ENCODE measurements at regions not wholly inside any gene's neighbourhood (a gene's known extent, or its start where the extent isn't known, plus 50 kb on each side); places are given as distances from the start of the nearest gene placed in this dataset.

DNA sequence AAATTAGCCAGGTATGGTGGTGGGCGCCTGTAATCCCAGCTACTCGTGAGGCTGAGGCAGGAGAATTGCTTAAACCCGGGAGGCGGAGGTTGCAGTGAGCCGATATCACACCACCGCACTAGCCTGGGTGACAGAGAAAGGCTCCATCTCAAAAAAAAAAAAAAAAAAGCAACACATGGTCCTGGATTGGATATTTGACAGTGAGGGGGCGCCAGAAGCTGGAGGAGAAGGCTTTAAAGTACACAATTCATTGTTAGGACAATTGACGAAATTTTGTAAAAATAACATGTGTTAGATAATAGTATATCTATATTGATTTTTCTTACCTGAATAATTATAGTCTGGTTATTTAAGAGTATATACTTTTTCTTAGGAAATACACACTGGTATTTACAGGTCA is 50.2 kb upstream of the USP25 start (continued):
- TF ChIP-seq ZNF605 (CRISPR knock-in tag; IDR thresholded peaks at IDR 0.05) (no peak), STAG1 (CRISPR knock-in tag; IDR thresholded peaks at IDR 0.05) (peak; percentile 28; the same call in 1 of the 2 replicates), ZNF337 (CRISPR knock-in tag; IDR thresholded peaks at IDR 0.05; ENCODE audit: borderline replicate concordance, low read depth) (no peak), RAD21 (CRISPR knock-in tag; IDR thresholded peaks at IDR 0.05) (no peak), RBM39 (IDR thresholded peaks at IDR 0.05; ENCODE audit: low read depth, low read length, poor library complexity, severe bottlenecking) (no peak)

Small RNAs in the stretch of these regions (small RNA-seq; reads per million reads assigned to genes)
- gene AF246928.1 (ENCODE audit: insufficient read depth in 2 of 3, insufficient read length in 3 of 3, low read depth in 2 of 3, low replicate concordance in 1 of 3) = 0 reads per million in 3 experiments
- 0 reads per million in 3 experiments for gene CYCSP42 (ENCODE audit: insufficient read depth in 2 of 3, insufficient read length in 3 of 3, low read depth in 2 of 3, low replicate concordance in 1 of 3)
- 0 reads per million in 3 experiments for gene RNU6-1326P (ENCODE audit: insufficient read depth in 2 of 3, insufficient read length in 3 of 3, low read depth in 2 of 3, low replicate concordance in 1 of 3)
